B cell (primary cell): ENCODE measurements at regions not wholly inside any gene's neighbourhood (a gene's known extent, or its start where the extent isn't known, plus 50 kb on each side); places are given as distances from the start of the nearest gene placed in this dataset.

Source experiments
- ATAC-seq: fragments of 200-7000 bp; cut with Tn5 transposase; one replicate; pipeline ENCODE4 v1.10.0; 2021; ENCODE audit warnings: low read depth, mild to moderate bottlenecking, moderate number of reproducible peaks, moderate library complexity
- CTCF ChIA-PET: fragments of 350-600 bp; sonication (Branson Sonifier 250); formaldehyde crosslinking; loops from one replicate; lab custom pipeline; 2021; ENCODE audit warnings: antibody characterized with exemption, inconsistent platforms; lab: Charles Lee
- POLR2A ChIA-PET: fragments of 350-600 bp; sonication (Branson Sonifier 250); formaldehyde crosslinking; loops from one replicate; lab custom pipeline; 2021; ENCODE audit warnings: antibody characterized with exemption; lab: Charles Lee
- DNase-seq: peaks from one replicate; pipeline ENCODE4 v3.0.0; 2013
- H2AFZ ChIP-seq: 2 replicates; pipeline ENCODE4 v1.6.1; 2012; ENCODE audit warnings: mild to moderate bottlenecking, low read depth, low read length; ENCODE audit not compliant: insufficient read depth, poor library complexity, severe bottlenecking
- H3K27ac ChIP-seq, 2 donors: 1 replicate in 1 of 2; 2 replicates in 1 of 2; pipeline ENCODE4 v1.5.1; 2012 to 2013; ENCODE audit warnings: low read length in 2 of 2, mild to moderate bottlenecking in 2 of 2, moderate library complexity in 1 of 2
- H3K27me3 ChIP-seq, 4 experiments: fragments of 200-600 bp in 1 of 4; sonication (generic) in 1 of 4; replicated peaks in 1 of 4; 1 replicate in 2 of 4; 2 replicates in 2 of 4; pipeline versions ENCODE4 v1.6.1 to v1.7.0; 2013 to 2016; ENCODE audit warnings: low read length in 3 of 4, mild to moderate bottlenecking in 2 of 4, mixed read lengths in 1 of 4, moderate library complexity in 1 of 4; ENCODE audit not compliant: insufficient read depth in 4 of 4, control insufficient read depth in 3 of 4; ENCODE audit errors: control extremely low read depth in 1 of 4
- H3K36me3 ChIP-seq, 2 experiments: replicated peaks in 1 of 2; 1 replicate in 1 of 2; 2 replicates in 1 of 2; pipeline versions ENCODE4 v1.6.1 to v1.7.1; 2013; ENCODE audit warnings: low read length in 1 of 2; ENCODE audit not compliant: insufficient read depth in 2 of 2, control insufficient read depth in 1 of 2; ENCODE audit errors: control extremely low read depth in 1 of 2, extremely low read depth in 1 of 2
- H3K4me1 ChIP-seq, 2 donors: fragments of 200-600 bp in 1 of 2; sonication (generic) in 1 of 2; 1 replicate in 1 of 2; 2 replicates in 1 of 2; pipeline versions ENCODE4 v1.5.1 to v1.6.1; 2013 to 2017; ENCODE audit warnings: low read length in 2 of 2; ENCODE audit not compliant: control insufficient read depth in 2 of 2, insufficient read depth in 2 of 2
- H3K4me2 ChIP-seq: replicated peaks from 2 replicates; pipeline ENCODE3; 2012; ENCODE audit warnings: mild to moderate bottlenecking, low read depth, low read length; ENCODE audit not compliant: poor library complexity, severe bottlenecking
- H3K4me3 ChIP-seq, 5 experiments: fragments of 200-600 bp in 1 of 5; sonication (generic) in 1 of 5; 1 replicate in 3 of 5; 2 replicates in 2 of 5; pipeline versions ENCODE4 v1.5.1 to v1.7.0; 2011 to 2016; ENCODE audit warnings: low read length in 4 of 5, mild to moderate bottlenecking in 4 of 5, low read depth in 2 of 5, control low read depth in 1 of 5, moderate library complexity in 1 of 5; ENCODE audit not compliant: insufficient read depth in 1 of 5; ENCODE audit errors: control extremely low read depth in 1 of 5, extremely low read depth in 1 of 5
- H3K79me2 ChIP-seq: fragments of 200-600 bp; sonication (generic); one replicate; pipeline ENCODE4 v1.6.0; 2016; ENCODE audit warnings: low read length; ENCODE audit not compliant: control insufficient read depth, insufficient read depth
- H3K9ac ChIP-seq: fragments of 200-600 bp; sonication (generic); 2 replicates; pipeline ENCODE4 v1.6.1; 2017; ENCODE audit warnings: mild to moderate bottlenecking, low read length, moderate library complexity
- H3K9me3 ChIP-seq, 3 donors: one replicate each; pipeline versions ENCODE4 v1.6.1 to v1.7.1; 2013; ENCODE audit warnings: low read length in 2 of 3; ENCODE audit not compliant: control insufficient read depth in 2 of 3, insufficient read depth in 1 of 3; ENCODE audit errors: control extremely low read depth in 1 of 3
- H4K20me1 ChIP-seq: 2 replicates; pipeline ENCODE4 v1.6.0; 2012; ENCODE audit warnings: mild to moderate bottlenecking, low read length; ENCODE audit not compliant: insufficient read depth, control insufficient read depth, poor library complexity, severe bottlenecking
- H3K27ac Mint-ChIP-seq: one replicate; pipeline ENCODE4 v1.8.0; 2021; ENCODE audit warnings: mixed read lengths
- H3K27me3 Mint-ChIP-seq: one replicate; pipeline ENCODE4 v1.8.0; 2021; ENCODE audit warnings: mixed read lengths
- H3K4me1 Mint-ChIP-seq: one replicate; pipeline ENCODE4 v1.8.0; 2021; ENCODE audit warnings: mixed read lengths
- H3K4me3 Mint-ChIP-seq: one replicate; pipeline ENCODE4 v1.8.0; 2021; ENCODE audit warnings: mixed read lengths
- H3K9me3 Mint-ChIP-seq: one replicate; pipeline ENCODE4 v1.8.0; 2022; ENCODE audit warnings: mixed read lengths; ENCODE audit not compliant: insufficient read depth
- EZH2 ChIP-seq: IDR thresholded peaks from 2 replicates; pipeline ENCODE4 v1.6.1; 2012; ENCODE audit warnings: borderline replicate concordance, low read depth, mild to moderate bottlenecking, moderate library complexity, low read length; ENCODE audit not compliant: insufficient read depth, poor library complexity, severe bottlenecking
- WGBS: methylation state at CpG from one replicate; pipeline ENCODE4 v1.1.5; 2013; ENCODE audit warnings: missing lambda C conversion rate; ENCODE audit not compliant: insufficient coverage; 5-methylcytosine and 5-hydroxymethylcytosine counted together
- intact Hi-C: fragments of 100-400 bp; cut with micrococcal nuclease; formaldehyde crosslinking; loops from one replicate; pipeline ENCODE4 v1.10.0; 2022
- TF ChIP-seq, protein P1 (sequence below): fragments of 200-600 bp; IDR thresholded peaks from one replicate; pipeline ENCODE4 v1.8.0; 2022; ENCODE audit warnings: antibody characterized with exemption, mild to moderate bottlenecking

DNA sequence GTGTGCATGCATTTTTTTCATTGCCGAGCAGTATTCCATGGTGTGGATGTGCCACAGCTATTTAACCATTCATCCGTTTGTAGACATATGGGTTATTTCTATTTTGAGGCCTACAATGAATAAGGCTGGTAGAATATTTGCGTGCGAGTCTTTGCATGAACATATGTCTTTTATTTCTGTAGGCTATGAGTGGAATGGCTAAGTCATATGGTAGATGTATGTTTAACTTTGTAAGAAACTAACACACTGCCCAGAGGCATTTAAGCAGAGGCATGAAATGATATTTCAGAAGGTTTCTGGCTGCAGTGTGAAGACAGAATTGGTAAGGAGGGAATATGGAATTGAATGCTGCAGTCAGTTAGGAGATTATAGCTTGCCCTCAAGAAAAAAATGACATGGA lies 457.4 kb upstream of the CDH4 start:
- ATAC-seq (no peak), DNase-seq (no peak)
- H3K4me3 Mint-ChIP-seq = no peak overlapping the region
- no peaks in the 10 kb centered on the region for H3K27me3 Mint-ChIP-seq
- H3K9ac ChIP-seq = no peak overlapping the region
- no peak overlapping the region for H3K27ac Mint-ChIP-seq
- no peaks in the 10 kb centered on the region for H3K4me1 ChIP-seq
- H2AFZ ChIP-seq = no peak overlapping the region
- intact Hi-C loops = no loop called here
- H3K27me3 ChIP-seq = no peaks in the 10 kb centered on the region
- no peak overlapping the region for H3K4me2 ChIP-seq
- peaks cover 2% of the 10 kb centered on the region for H3K9me3 Mint-ChIP-seq
- no peak overlapping the region for H3K4me3 ChIP-seq
- H4K20me1 ChIP-seq = no peaks in the 10 kb centered on the region
- no peaks in the 10 kb centered on the region for H3K79me2 ChIP-seq
- H3K27ac ChIP-seq = no peak overlapping the region
- H3K9me3 ChIP-seq = peaks cover 0 to 13% (median 0%) of the 10 kb centered on the region in 3 donors
- no peaks in the 10 kb centered on the region for H3K36me3 ChIP-seq
- ChIA-PET CTCF (no interaction called here), POLR2A (no interaction called here)
- WGBS = 92% methylated on average over 2 of the region's 4 CpGs
- TF ChIP-seq, protein P1, sequence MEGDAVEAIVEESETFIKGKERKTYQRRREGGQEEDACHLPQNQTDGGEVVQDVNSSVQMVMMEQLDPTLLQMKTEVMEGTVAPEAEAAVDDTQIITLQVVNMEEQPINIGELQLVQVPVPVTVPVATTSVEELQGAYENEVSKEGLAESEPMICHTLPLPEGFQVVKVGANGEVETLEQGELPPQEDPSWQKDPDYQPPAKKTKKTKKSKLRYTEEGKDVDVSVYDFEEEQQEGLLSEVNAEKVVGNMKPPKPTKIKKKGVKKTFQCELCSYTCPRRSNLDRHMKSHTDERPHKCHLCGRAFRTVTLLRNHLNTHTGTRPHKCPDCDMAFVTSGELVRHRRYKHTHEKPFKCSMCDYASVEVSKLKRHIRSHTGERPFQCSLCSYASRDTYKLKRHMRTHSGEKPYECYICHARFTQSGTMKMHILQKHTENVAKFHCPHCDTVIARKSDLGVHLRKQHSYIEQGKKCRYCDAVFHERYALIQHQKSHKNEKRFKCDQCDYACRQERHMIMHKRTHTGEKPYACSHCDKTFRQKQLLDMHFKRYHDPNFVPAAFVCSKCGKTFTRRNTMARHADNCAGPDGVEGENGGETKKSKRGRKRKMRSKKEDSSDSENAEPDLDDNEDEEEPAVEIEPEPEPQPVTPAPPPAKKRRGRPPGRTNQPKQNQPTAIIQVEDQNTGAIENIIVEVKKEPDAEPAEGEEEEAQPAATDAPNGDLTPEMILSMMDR = no peak
- TF ChIP-seq EZH2 = no peak
- no peaks in the 10 kb centered on the region for H3K4me1 Mint-ChIP-seq

DNA sequence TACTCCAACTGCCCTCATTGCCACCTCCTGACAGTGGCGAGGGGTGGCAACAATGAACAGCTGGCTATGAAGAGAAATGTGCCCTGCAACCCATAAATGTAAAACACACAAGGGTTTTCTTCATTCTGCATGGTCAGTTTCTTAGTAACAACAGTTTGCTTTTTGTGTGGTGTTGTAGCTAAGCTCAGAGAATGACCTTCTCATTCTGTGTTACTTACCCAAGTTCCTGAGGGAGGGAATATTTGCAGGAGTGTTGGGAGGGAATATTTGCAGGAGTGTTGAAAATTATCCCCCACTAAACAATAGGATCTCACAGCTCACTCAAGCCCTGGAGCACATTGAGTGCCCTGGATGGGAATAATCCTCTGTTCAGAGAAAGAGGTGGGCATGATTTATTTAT lies 456.4 kb upstream of the CDH4 start:
- Histone ChIP-seq H3K9me3 (peaks cover 0 to 11% (median 3%) of the 10 kb centered on the region in 3 donors), H3K4me3 (no peak overlapping the region), H3K27me3 (no peaks in the 10 kb centered on the region), H3K27ac (no peak overlapping the region), H3K9ac (no peak overlapping the region), H2AFZ (no peak overlapping the region), H3K4me2 (no peak overlapping the region), H3K79me2 (no peaks in the 10 kb centered on the region), H3K36me3 (no peaks in the 10 kb centered on the region), H4K20me1 (no peaks in the 10 kb centered on the region), H3K4me1 (no peaks in the 10 kb centered on the region)
- Mint-ChIP-seq H3K4me1 (no peaks in the 10 kb centered on the region), H3K27ac (no peak overlapping the region), H3K9me3 (peaks cover 5% of the 10 kb centered on the region), H3K4me3 (no peak overlapping the region), H3K27me3 (no peaks in the 10 kb centered on the region)
- WGBS = no CpG with 5 or more reads among the region's 1 CpG
- no peak for DNase-seq
- ChIA-PET POLR2A (no interaction called here), CTCF (no interaction called here)
- ATAC-seq = no peak
- TF ChIP-seq, protein P1 = no peak
- no peak for TF ChIP-seq EZH2
- intact Hi-C loops = no loop called here
